ENCODE measurements at regions not wholly inside any gene's neighbourhood (a gene's known extent, or its start where the extent isn't known, plus 50 kb on each side); places are given as distances from the start of the nearest gene placed in this dataset.

DNA sequence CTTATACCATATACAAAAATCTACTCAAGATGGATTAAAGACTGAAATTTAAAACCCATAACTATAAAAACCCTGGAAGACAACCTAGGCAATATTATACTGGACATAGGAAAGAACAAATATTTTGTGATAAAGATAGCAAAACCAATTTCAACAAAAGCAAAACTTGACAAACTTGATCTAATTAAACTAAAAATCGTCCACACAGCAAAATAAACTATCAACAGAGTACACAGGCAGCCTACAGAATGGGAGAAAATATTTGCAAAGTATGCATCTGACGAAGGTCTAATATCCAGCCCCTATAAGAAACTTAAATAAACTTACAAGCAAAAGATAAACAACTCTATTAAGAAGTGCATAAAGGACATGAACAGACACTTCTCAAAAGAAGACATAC, 240.1 kb downstream of the HGF start:
- DNase-seq (ENCODE audit: low spot score) = no peak

DNA sequence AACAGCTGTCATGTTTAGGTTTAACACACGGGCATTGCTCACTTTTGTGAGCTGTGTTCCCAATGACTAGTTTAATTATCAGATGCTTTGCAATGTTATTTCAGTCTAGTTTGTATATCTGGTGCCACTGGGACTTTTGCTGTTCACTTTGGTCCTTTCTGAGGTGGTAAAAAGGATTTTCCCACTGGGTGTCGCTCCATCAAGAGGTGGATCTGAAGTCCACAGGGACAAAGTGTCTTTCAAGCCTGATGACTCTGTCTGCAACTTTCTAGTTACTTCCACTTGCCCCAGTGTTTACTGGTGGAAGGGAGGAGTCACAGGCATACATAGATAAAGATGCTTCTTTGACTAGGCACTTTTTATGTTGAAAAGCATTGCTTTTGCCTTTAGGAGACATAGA, 242.2 kb downstream of the HGF start:
- no peak for DNase-seq (ENCODE audit: low spot score)

DNA sequence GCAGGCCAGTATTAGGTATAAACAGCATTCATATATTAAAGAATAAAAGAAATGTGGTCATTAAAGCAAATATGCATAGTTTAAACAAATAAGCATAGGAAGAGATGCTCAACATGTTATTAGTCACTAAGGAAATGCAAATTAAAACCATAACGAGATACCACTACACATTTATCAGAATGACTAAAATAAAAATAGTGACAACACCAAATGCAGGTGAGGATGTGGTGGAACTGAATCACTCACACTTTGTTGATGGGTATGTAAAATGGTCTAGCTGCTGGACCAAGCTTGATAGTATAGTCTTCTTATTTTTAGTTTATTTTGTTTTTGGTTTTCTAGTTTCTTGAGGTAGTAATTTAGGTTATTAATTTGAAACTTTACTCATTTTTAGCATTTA, 242.9 kb downstream of the HGF start:
- no peak for DNase-seq (ENCODE audit: low spot score)

DNA sequence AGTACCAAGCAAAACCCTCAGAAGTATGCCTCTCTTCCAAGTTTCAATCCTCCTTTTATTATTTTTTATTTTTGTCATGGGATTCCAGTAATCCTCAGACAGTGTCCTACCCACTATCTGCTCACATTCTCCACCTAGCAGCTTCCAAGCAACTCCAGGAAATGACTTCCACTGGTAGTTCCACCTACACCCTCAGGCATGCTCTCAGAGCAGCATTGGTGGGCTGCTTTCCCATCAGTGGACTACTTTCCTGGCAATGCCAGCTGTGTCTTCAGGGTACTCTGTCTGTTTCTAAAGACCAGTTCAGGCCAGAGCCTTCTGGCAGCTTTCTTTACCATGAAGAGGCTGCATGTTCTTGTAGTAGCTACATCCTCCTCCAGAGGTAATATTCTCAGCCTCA, 244.0 kb downstream of the HGF start:
- no peak for DNase-seq (ENCODE audit: low spot score)

DNA sequence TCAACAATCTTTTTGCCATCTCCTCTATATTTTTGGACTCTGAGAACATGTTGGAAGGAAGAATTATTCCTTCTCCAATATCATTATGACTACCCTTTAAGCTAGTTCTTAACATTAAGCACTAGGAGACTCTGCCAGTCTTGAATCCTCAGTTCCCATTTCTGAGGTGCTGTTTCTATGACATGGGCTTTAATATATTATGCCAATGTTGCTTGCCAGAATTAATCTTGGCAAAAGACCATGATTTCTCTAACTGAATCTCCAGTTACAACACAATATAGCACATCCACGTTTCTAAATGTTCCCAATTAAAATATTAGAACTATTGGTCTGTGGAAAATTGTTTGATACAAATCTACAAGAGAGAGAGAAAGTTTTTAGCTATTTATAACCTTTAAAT, 250.0 kb downstream of the HGF start:
- DNase-seq (ENCODE audit: low spot score) = no peak

DNA sequence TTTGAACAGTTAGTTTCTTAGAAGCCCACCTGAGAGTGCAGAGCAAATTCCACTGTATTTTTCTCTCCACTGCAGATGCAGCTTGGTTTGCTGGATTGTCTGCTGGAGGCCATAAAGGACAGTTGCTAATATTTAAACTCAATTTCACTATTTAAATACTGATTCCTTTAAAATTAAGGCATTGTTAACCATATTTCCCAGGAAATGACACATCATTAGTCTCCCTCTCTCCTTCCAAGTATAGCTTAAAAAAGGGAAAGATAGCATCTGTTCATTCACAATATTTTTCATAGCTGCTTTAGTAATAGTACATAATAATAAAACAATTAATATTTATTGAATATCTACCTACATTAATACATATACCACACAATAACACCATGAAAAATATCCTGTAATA, 252.9 kb downstream of the HGF start:
- DNase-seq (ENCODE audit: low spot score) = no peak

DNA sequence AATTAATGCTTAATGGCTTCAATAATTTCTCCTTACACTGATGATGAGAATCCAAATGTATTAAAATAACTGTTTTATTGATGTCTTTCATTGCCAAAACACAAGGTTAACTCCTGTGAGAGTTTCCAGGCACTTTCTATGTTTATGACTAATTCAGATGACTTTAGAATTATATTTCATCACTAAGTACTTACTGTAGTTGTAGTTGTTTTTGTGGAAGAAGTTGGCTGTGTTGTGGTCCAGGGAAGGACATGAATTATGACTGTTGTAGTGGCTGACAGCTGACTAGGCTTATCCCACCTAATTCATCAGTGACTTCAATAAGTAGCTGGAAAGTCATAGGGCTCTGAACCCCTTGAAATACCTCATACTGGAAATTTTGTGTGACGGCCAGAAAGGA, 254.8 kb downstream of the HGF start:
- DNase-seq (ENCODE audit: low spot score) = no peak

DNA sequence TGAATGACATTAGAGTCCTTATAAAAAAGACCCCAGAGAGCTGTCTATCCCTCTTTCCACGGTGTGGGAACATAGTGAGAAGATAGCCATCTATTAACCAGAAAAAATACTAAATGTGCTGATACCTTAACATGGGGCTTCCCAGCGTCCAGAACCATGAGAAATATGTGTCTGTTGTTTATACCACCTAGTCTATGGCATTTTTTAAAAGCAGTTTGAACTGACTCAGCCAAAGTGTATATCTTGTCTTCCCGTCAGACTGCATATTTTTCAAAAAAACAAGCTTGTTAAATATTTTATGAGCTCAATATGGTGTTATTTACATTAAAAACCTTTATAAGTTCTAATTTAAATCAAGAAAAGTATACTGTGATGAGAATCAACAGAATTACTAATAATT, 255.3 kb downstream of the HGF start:
- no peak for DNase-seq (ENCODE audit: low spot score)

DNA sequence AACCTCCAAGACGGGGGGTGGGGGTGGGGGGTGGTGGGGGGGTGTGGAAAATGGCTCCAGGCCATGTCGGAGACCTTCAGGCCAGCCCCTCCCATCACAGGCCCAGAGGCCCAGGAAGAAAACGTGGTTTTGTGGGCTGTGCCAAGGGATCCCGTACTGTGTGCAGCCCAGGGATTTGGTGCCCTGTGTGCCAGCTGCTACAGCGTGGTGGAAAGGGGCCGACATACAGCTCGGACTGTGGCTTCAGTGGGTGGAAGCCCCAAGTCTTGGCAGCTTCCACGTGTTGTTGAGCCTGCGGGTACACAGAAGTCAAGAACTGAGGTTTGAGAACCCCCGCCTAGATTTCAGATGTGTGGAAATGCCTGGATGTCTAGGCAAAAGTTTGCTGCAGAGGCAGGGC, 259.7 kb downstream of the HGF start:
- no peak for DNase-seq (ENCODE audit: low spot score)

DNA sequence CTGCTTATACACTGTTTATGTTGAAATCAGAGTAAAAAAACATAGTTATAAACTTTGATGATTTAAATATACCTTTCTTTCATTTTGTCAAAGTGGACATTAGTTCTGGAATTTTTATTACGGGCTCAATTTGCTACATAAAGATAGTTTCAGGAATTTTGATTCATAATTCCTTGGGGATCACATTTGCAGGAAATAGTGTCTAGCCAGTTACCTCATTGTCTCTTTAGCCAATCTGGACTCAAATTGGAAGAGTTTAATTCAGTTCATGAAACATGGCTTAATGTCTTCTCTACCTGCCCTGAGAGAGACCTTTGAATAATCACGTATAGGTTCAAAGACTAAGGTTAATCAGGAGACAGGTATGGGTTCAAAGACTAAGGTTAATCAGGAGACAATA, 262.6 kb downstream of the HGF start:
- DNase-seq (ENCODE audit: low spot score) = no peak

DNA sequence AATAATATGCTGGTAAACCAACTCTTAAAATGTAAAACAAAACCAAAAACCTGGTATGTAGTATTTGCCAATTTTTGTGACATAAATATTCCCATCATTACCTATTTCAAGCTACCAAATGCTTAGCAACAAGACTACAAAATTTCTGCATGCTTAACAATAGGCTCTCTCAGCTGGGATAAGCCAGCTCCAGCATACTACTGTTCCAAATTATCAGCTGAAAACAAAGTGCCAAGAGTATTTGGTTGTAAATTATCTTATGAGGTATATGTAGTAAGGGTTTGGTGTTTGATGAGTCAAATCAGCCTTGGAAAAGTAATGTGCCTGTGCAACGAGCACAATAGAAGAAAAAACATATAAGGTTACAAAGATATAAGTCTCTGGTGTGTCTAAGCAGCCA, 263.2 kb downstream of the HGF start:
- DNase-seq (ENCODE audit: low spot score) = no peak

DNA sequence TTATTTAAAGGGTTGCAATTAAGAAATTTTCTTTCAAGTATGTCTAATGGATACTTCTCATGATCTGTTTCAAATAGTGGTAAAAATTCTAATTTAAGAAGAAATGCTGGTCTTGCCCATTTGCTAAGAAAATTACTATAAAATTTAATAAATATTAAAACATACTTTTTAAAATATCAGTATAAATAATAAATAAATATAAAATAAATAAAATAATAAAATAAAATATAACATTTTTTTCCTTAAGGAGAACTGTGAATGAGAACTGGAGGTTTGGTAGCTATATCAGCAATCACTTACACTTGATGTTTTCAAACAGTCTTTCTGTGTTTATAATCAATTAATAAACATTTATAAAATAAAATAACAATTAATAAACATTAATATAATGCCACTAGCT, 266.1 kb downstream of the HGF start:
- DNase-seq (ENCODE audit: low spot score) = no peak

DNA sequence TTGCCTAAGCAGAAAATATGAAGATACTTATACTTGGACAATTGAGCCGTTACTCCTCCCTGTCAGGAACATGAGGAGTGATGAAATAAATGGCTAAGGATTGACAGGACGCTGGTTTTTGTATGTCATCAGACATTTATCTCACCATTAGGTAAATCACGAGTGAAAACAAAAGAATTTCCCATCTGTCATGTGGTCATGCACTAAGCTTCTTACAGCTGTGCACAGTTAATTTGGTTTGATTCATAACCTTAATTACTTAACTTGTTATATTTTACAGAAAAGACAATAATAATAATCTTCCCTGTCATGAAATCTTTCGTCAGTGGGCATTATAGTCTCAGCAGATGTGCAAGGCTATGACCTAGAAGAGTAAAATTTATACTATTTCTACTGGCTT, 266.5 kb downstream of the HGF start:
- DNase-seq (ENCODE audit: low spot score) = no peak

DNA sequence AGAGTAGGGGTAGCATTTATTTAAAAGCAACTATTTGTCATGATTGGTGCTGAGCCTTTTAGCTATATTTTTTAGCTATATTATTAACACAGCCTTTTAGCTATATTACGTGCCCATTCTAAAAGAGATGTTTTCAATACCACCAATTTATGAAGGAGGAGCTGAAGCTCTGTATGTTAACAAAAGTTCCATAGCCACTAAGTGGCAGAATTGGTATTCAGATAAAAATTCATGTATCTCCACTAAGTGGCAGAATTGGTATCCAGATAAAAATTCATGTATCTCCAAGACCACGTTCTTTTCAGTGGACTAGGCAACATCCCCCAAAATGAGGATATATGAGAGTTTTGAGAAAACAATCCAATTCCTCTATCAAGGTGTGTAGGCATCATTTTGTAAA, 268.6 kb downstream of the HGF start:
- DNase-seq (ENCODE audit: low spot score) = peak; percentile 8

DNA sequence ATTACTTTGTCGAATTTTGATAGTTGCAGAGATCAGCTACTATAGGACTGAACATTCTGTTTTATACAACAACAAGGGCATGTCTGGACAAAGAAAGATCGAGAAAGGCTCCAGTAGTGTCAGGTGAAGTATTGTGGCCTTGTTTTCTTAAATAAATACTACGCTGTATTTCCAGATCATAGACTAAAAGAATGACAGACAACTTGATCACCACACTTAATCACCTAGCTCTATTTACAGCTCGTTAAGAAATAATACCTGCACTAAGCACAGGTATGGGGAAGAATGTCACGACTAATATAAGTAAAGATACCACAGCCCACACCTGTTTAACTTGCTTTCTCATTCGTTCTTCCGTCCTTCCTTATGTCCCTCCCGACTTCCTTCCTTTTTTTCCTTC, 269.2 kb downstream of the HGF start:
- no peak for DNase-seq (ENCODE audit: low spot score)

DNA sequence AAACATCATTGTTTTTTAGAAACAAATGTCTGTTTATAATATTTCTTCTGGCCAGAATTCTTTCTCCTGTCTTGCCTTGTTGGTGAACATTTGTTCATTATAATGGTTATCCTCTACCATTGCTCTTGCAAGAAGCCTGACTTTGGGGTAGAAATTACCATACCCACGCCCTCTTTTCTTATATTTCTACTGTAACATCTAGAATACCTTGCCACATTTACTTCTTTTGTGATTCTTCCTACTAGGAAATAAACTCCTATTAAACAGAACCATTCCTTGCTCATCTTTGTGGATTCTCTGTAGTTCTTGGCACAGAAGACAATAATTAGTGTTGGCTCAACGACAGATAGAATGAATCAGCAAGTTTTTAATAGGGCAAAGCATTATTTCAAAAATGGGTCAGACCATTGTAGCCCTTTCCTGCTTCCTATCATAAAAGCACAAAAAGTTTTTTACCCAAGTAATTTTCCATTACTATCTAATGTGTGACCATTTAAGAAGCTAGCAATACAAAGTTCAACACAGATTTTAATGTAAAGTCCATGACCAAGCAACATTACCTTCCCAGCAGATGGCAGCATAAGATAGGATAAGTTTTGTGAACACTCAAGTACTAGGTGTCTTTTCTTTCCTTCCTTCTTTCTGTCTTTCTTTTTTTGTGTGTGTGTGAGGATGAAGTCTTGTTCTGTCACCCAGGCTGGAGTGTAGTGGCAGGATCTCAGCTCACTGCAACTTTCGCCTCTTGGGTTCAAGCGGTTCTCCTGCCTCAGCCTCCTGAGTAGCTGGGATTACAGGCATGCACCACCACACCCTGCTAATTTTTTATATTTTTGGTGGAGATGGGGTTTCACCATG, 270.4 kb downstream of the HGF start:
- peak; percentile 44 for DNase-seq (ENCODE audit: low spot score)

DNA sequence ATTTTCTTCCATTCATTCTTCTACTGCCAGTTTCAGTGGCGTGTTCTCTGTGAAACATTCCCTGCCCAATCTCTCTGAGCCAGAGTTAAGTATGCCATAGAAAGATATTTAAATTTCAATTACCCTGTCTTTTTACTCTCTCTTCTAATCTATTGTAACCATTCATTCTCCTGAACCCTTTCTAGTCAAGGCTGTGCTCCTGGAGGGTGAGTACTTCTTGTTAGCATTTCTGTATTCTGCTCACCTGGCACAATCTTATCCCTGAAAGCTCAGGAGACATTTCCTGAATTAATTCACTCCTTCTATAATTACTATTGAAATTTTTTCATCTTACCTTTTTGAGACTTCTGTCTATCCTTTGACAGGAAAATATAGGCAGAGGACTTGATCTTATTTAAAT, 271.7 kb downstream of the HGF start:
- no peak for DNase-seq (ENCODE audit: low spot score)

DNA sequence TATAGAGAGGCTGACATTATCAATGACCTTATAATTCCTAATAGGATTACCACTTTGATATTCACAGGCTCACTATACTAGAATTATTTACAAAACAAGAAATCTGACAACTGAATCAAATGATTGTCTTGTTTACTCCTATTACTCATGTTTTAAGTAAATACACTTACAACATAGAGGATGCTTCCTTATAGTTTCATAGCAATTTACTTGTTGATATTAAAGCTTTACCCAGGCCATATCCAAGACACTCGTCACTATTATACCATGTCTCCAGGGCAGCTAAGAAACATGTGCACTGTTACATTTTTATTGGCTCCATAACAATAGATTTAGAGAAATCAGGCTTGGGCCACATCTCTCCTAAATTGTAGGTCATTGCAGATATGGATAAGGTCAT, 276.9 kb downstream of the HGF start:
- DNase-seq (ENCODE audit: low spot score) = no peak

DNA sequence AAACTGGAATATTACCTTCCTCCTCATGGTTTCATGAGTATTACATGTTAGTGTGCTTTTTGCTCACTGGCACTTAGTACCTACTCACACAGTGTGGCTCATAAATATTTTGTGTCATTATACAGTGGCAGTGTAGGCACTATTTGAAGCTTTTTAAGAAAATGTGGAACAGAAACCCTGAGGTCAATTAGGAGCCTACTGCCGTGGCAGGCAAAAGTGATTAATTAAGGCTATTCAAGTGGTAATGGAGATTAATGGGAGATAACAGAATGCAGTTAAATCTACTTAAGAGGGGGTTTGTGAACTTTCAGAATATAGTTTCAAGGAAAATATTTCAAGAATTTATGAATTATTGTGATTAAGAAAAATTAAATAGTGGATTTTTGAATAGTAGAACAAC, 277.6 kb downstream of the HGF start:
- DNase-seq (ENCODE audit: low spot score) = no peak

DNA sequence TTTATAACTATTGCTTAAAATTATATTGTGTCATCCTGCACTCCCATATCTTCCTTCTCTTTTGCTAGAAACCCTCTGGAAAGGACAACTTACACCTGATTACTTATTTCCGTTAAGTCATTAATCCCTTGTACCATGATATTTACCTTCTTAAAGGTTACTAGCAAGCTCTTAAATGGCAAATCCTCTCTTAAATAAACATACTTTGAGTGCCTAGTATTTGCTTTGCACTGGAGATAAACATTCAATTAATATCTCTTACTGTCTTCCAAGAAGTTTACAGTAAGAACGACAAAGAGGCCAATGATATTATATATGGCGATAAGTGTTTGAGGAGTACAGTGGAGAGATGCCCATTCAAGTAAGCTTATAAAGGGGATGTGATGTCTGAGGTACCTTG, 278.3 kb downstream of the HGF start:
- DNase-seq (ENCODE audit: low spot score) = no peak

DNA sequence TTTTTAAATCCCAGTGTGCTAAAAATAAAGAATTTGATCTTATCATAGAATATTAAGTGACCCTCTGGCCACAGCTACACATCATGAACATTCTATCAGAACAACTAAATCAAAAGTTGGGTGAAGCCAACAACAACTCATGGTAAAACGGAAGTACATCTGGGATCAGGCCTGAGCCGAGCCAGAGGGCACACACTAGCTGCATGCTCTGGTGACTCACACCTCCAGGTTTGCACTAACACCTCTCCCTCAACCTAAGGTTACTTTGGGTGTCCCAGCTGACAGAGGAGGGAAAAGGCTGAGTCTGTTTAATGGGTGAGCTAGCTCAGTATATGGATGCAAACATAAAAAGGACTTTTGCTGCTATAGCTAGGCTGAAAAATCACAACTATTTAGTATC, 281.6 kb downstream of the HGF start:
- DNase-seq (ENCODE audit: low spot score) = no peak

DNA sequence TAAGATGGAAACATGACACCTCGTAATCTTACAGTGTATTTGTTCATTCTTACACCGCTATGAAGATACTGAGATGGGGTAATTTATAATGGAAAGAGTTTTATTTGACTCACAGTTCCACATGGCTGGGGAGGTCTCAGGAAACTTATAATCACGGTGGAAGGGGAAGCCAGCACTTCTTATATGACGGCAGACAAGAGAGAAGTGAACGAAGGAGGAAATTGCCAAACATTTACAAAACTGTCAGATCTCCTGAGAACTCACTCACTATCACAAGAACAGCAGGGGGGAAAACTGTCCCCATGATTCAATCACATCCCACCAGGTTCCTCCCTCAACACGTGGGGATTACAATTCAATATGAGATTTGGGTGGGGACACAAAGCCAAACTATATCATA, 282.3 kb downstream of the HGF start:
- DNase-seq (ENCODE audit: low spot score) = no peak

DNA sequence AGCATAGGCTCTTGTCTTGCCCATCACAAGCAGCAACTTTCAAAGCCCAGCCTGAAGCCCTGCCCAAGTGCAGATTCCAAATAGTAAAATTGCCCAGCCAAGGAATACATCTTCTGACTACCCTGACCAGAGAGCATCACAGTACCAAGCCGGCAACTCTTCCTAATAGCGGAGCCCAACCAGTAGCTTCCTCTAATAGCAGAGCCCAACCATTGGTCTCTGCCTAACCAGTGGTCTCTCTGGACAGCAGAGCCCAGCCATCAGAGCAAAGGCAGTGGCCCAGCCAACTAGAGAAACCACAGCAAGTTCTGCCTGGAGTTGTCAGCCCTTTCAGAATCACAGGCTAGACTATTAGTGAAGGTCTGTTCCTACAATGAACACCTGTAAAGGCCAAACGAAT, 285.6 kb downstream of the HGF start:
- peak; percentile 93 for DNase-seq (ENCODE audit: low spot score)

DNA sequence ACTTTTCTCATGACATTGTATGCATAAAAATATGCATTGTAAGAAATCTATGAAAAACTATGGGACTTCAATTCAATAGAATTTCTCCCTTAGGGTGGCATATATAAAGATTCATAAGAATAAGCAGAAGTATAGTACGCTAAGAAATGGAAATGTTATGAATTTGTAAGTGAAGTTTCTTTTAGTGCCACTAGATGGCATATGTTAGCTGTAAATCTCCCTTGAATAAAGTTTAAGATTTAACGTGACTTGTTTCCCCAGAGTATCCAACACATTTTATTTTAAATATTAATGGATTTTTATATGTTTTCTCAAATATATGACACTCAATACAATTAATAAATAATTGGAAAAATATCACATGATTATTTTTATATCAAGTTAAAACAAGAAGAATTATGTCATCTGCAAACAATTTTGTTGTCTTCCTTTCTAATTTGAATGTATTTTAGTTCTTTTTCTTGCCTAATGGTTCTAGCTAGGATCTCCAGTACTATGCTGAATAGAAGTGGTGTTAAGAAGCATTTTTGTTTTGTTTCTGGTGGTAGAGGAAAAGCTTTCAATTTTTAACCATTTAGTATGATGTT, 287.2 kb downstream of the HGF start:
- peak; percentile 30 for DNase-seq (ENCODE audit: low spot score)
